ENCODE measurements at regions not wholly inside any gene's neighbourhood (a gene's known extent, or its start where the extent isn't known, plus 50 kb on each side); places are given as distances from the start of the nearest gene placed in this dataset.
"Not testable (repeated sequence)": the region's sequence is repeated elsewhere in the genome, so short reads cannot be mapped to it uniquely, and the experiment has no call there.

- H3K9me2 ChIP-seq (replicated peaks; ENCODE audit: insufficient read depth) = no peaks in the 10 kb centered on the region
- no peak for TF ChIP-seq EZH2 (IDR thresholded peaks at IDR 0.05; ENCODE audit: borderline replicate concordance)
- TF ChIP-seq, protein P1, sequence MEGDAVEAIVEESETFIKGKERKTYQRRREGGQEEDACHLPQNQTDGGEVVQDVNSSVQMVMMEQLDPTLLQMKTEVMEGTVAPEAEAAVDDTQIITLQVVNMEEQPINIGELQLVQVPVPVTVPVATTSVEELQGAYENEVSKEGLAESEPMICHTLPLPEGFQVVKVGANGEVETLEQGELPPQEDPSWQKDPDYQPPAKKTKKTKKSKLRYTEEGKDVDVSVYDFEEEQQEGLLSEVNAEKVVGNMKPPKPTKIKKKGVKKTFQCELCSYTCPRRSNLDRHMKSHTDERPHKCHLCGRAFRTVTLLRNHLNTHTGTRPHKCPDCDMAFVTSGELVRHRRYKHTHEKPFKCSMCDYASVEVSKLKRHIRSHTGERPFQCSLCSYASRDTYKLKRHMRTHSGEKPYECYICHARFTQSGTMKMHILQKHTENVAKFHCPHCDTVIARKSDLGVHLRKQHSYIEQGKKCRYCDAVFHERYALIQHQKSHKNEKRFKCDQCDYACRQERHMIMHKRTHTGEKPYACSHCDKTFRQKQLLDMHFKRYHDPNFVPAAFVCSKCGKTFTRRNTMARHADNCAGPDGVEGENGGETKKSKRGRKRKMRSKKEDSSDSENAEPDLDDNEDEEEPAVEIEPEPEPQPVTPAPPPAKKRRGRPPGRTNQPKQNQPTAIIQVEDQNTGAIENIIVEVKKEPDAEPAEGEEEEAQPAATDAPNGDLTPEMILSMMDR (IDR thresholded peaks at IDR 0.05; ENCODE audit: poor library complexity) = no peak
- no peak for TF ChIP-seq EZH2phosphoT487 (IDR thresholded peaks at IDR 0.05; ENCODE audit: low read depth, severe bottlenecking, unreplicated experiment)
- no peak for DNase-seq (ENCODE audit: low spot score)
- H4K20me1 ChIP-seq (ENCODE audit: insufficient read depth, poor library complexity, severe bottlenecking) = no peaks in the 10 kb centered on the region
- no peaks in the 10 kb centered on the region for H3K36me3 ChIP-seq (replicated peaks; ENCODE audit: insufficient read depth, low read depth)
- no peak overlapping the region for H3K27ac ChIP-seq
- no peaks in the 10 kb centered on the region for H3K79me2 ChIP-seq
- H3K9me3 ChIP-seq (ENCODE audit: low read depth) = no peaks in the 10 kb centered on the region
- H3K4me1 ChIP-seq (ENCODE audit: insufficient read depth) = no peaks in the 10 kb centered on the region
- no peaks in the 10 kb centered on the region for H3K27me3 ChIP-seq
- no peak overlapping the region for H3K4me3 ChIP-seq
- 70% methylated on average over 1 of the region's 1 CpG for WGBS (ENCODE audit: low lambda C conversion rate, missing lambda C conversion rate)
- H3K4me2 ChIP-seq = no peak overlapping the region
- H2AFZ ChIP-seq = no peak overlapping the region
Measured at GRCh38 chr1:78743626-78744025, 94.0 kb downstream of the IFI44 start.

DNA sequence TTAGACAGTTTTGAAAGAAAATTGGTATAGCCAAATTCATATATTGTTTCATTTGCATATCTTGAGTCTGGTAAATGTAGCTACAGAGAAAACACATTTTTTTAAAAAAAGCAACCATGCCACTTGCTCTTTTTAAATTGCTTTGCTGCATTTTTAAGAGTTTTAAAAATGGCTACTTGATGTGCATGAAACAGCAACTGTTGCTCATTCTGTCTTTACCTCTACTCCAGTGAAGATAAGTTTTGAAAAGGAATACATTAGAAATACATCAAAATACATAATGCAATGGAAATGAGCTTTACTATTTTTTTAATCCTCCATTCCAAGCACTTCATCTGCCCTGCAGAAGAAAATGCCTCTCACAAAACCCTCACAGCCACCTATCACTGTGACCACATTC, 95.5 kb downstream of the IFI44 start:
- H4K20me1 ChIP-seq (ENCODE audit: insufficient read depth, poor library complexity, severe bottlenecking) = no peaks in the 10 kb centered on the region
- H3K79me2 ChIP-seq = no peaks in the 10 kb centered on the region
- no peaks in the 10 kb centered on the region for H3K9me2 ChIP-seq (replicated peaks; ENCODE audit: insufficient read depth)
- H2AFZ ChIP-seq = no peak overlapping the region
- no peak overlapping the region for H3K27ac ChIP-seq
- no peaks in the 10 kb centered on the region for H3K4me1 ChIP-seq (ENCODE audit: insufficient read depth)
- DNase-seq (ENCODE audit: low spot score) = no peak
- H3K36me3 ChIP-seq (replicated peaks; ENCODE audit: insufficient read depth, low read depth) = no peaks in the 10 kb centered on the region
- no peaks in the 10 kb centered on the region for H3K27me3 ChIP-seq
- no peak for TF ChIP-seq EZH2 (IDR thresholded peaks at IDR 0.05; ENCODE audit: borderline replicate concordance)
- TF ChIP-seq, protein P1 (IDR thresholded peaks at IDR 0.05; ENCODE audit: poor library complexity) = no peak
- TF ChIP-seq EZH2phosphoT487 (IDR thresholded peaks at IDR 0.05; ENCODE audit: low read depth, severe bottlenecking, unreplicated experiment) = no peak
- H3K9me3 ChIP-seq (ENCODE audit: low read depth) = no peaks in the 10 kb centered on the region
- no peak overlapping the region for H3K4me3 ChIP-seq
- H3K4me2 ChIP-seq = no peak overlapping the region

- not testable (repeated sequence) for H3K4me3 ChIP-seq
Measured at GRCh38 chr1:78753679-78754078, 104.0 kb downstream of the IFI44 start.

GRCh38 chr1:78755986-78756385, 106.4 kb downstream of the IFI44 start:
- H3K27ac ChIP-seq = no peak overlapping the region
- no peaks in the 10 kb centered on the region for H3K4me1 ChIP-seq (ENCODE audit: insufficient read depth)
- no peaks in the 10 kb centered on the region for H3K36me3 ChIP-seq (replicated peaks; ENCODE audit: insufficient read depth, low read depth)
- TF ChIP-seq EZH2phosphoT487 (IDR thresholded peaks at IDR 0.05; ENCODE audit: low read depth, severe bottlenecking, unreplicated experiment) = no peak
- TF ChIP-seq, protein P1 (IDR thresholded peaks at IDR 0.05; ENCODE audit: poor library complexity) = no peak
- TF ChIP-seq EZH2 (IDR thresholded peaks at IDR 0.05; ENCODE audit: borderline replicate concordance) = no peak
- H2AFZ ChIP-seq = no peak overlapping the region
- H3K79me2 ChIP-seq = no peaks in the 10 kb centered on the region
- H3K27me3 ChIP-seq = no peaks in the 10 kb centered on the region
- no peaks in the 10 kb centered on the region for H3K9me2 ChIP-seq (replicated peaks; ENCODE audit: insufficient read depth)
- no peaks in the 10 kb centered on the region for H3K9me3 ChIP-seq (ENCODE audit: low read depth)
- no peaks in the 10 kb centered on the region for H4K20me1 ChIP-seq (ENCODE audit: insufficient read depth, poor library complexity, severe bottlenecking)
- H3K4me2 ChIP-seq = no peak overlapping the region
- DNase-seq (ENCODE audit: low spot score) = no peak
- no peak overlapping the region for H3K4me3 ChIP-seq

More at GRCh38 chr1:78753679-78754078, 104.0 kb downstream of the IFI44 start:
- not testable (repeated sequence) for H3K4me1 ChIP-seq (ENCODE audit: insufficient read depth); H2AFZ ChIP-seq; H3K9me3 ChIP-seq (ENCODE audit: low read depth); H3K27me3 ChIP-seq; H3K27ac ChIP-seq; H4K20me1 ChIP-seq (ENCODE audit: insufficient read depth, poor library complexity, severe bottlenecking); H3K4me2 ChIP-seq; DNase-seq (ENCODE audit: low spot score); H3K79me2 ChIP-seq; H3K9me2 ChIP-seq (replicated peaks; ENCODE audit: insufficient read depth); H3K36me3 ChIP-seq (replicated peaks; ENCODE audit: insufficient read depth, low read depth)
- WGBS (ENCODE audit: low lambda C conversion rate, missing lambda C conversion rate) = 89% methylated on average over 2 of the region's 2 CpGs

Measured in hepatocyte (in vitro differentiated cells).